ENCODE measurements at regions not wholly inside any gene's neighbourhood (a gene's known extent, or its start where the extent isn't known, plus 50 kb on each side); places are given as distances from the start of the nearest gene placed in this dataset.

GRCh38 chr1:57927003-57927402 lies 503.1 kb upstream of the DAB1 start:
- DNase-seq (ENCODE audit: low read depth), result no peak

- DNase-seq (ENCODE audit: low read depth), result no peak
Measured at GRCh38 chr1:57926025-57926552, 502.2 kb upstream of the DAB1 start.

- no peak for DNase-seq (ENCODE audit: low read depth)
Measured at GRCh38 chr1:57925226-57925625, 501.4 kb upstream of the DAB1 start.

GRCh38 chr1:57922130-57922529 lies 498.3 kb upstream of the DAB1 start:
- DNase-seq (ENCODE audit: low read depth), result no peak

GRCh38 chr1:57916041-57916440 lies 492.2 kb upstream of the DAB1 start:
- DNase-seq (ENCODE audit: low read depth), result no peak

GRCh38 chr1:57911427-57911826 lies 487.6 kb upstream of the DAB1 start:
- DNase-seq (ENCODE audit: low read depth), result no peak

- no peak for DNase-seq (ENCODE audit: low read depth)
Measured at GRCh38 chr1:57910782-57911181, 486.9 kb upstream of the DAB1 start.

- DNase-seq (ENCODE audit: low read depth), result no peak
Measured at GRCh38 chr1:57910305-57910704, 486.4 kb upstream of the DAB1 start.

GRCh38 chr1:57908147-57908890 lies 484.5 kb upstream of the DAB1 start:
- DNase-seq (ENCODE audit: low read depth), result no peak

GRCh38 chr1:57901208-57901919 lies 477.5 kb upstream of the DAB1 start:
- no peak for DNase-seq (ENCODE audit: low read depth)

GRCh38 chr1:57898531-57898930 lies 474.7 kb upstream of the DAB1 start:
- no peak for DNase-seq (ENCODE audit: low read depth)

- DNase-seq (ENCODE audit: low read depth), result no peak
Measured at GRCh38 chr1:57897581-57897980, 473.7 kb upstream of the DAB1 start.

GRCh38 chr1:57894315-57894714 lies 470.5 kb upstream of the DAB1 start:
- DNase-seq (ENCODE audit: low read depth), result no peak

GRCh38 chr1:57889676-57890320 lies 465.9 kb upstream of the DAB1 start:
- no peak for DNase-seq (ENCODE audit: low read depth)

- DNase-seq (ENCODE audit: low read depth), result no peak
Measured at GRCh38 chr1:57887964-57888491, 464.2 kb upstream of the DAB1 start.

GRCh38 chr1:57886376-57886775 lies 462.5 kb upstream of the DAB1 start:
- DNase-seq (ENCODE audit: low read depth), result no peak

GRCh38 chr1:57883642-57883995 lies 459.8 kb upstream of the DAB1 start:
- no peak for DNase-seq (ENCODE audit: low read depth)

GRCh38 chr1:57882934-57883641 lies 459.2 kb upstream of the DAB1 start:
- DNase-seq (ENCODE audit: low read depth), result no peak

GRCh38 chr1:57882072-57882471 lies 458.2 kb upstream of the DAB1 start:
- no peak for DNase-seq (ENCODE audit: low read depth)

- no peak for DNase-seq (ENCODE audit: low read depth)
Measured at GRCh38 chr1:57881639-57882038, 457.8 kb upstream of the DAB1 start.

GRCh38 chr1:57879700-57880099 lies 455.8 kb upstream of the DAB1 start:
- DNase-seq (ENCODE audit: low read depth), result no peak

- no peak for DNase-seq (ENCODE audit: low read depth)
Measured at GRCh38 chr1:57874418-57874877, 450.6 kb upstream of the DAB1 start.
